Neural crest cell (in vitro differentiated cells): ENCODE measurements at regions not wholly inside any gene's neighbourhood (a gene's known extent, or its start where the extent isn't known, plus 50 kb on each side); places are given as distances from the start of the nearest gene placed in this dataset.

Experiments
- DNase-seq: peaks from one replicate; pipeline ENCODE4 v3.0.0; 2021; ENCODE audit warnings: low read depth, mixed read lengths, low spot score
- H3K27ac Mint-ChIP-seq: one replicate; pipeline ENCODE4 v1.8.0; 2021; ENCODE audit warnings: mild to moderate bottlenecking, mixed read lengths; ENCODE audit not compliant: unreplicated experiment
- H3K27me3 Mint-ChIP-seq: 2 replicates; pipeline ENCODE4 v1.8.0; 2021; ENCODE audit warnings: low read depth, mild to moderate bottlenecking, mixed read lengths
- H3K36me3 Mint-ChIP-seq: 2 replicates; pipeline ENCODE4 v1.8.0; 2021; ENCODE audit warnings: low read depth, mild to moderate bottlenecking, mixed read lengths
- H3K4me1 Mint-ChIP-seq: 2 replicates; pipeline ENCODE4 v1.8.0; 2021; ENCODE audit warnings: mixed read lengths
- H3K4me3 Mint-ChIP-seq: one replicate; pipeline ENCODE4 v1.8.0; 2021; ENCODE audit warnings: mild to moderate bottlenecking, mixed read lengths
- H3K9me3 Mint-ChIP-seq: 2 replicates; pipeline ENCODE4 v1.8.0; 2021; ENCODE audit warnings: mixed read lengths
- TF ChIP-seq, protein P1 (sequence below): fragments of 200-600 bp; sonication (generic); conservative IDR thresholded peaks from 2 replicates; pipeline ENCODE4 v1.5.0; 2021; ENCODE audit warnings: antibody characterized with exemption, mild to moderate bottlenecking

- Mint-ChIP-seq H3K27me3 (peaks cover 3% of the 10 kb centered on the region), H3K27ac (no peak overlapping the region), H3K4me3 (no peak overlapping the region), H3K4me1 (peaks cover 15% of the 10 kb centered on the region), H3K9me3 (peaks cover 6% of the 10 kb centered on the region), H3K36me3 (peaks cover 2% of the 10 kb centered on the region)
- TF ChIP-seq, protein P1, sequence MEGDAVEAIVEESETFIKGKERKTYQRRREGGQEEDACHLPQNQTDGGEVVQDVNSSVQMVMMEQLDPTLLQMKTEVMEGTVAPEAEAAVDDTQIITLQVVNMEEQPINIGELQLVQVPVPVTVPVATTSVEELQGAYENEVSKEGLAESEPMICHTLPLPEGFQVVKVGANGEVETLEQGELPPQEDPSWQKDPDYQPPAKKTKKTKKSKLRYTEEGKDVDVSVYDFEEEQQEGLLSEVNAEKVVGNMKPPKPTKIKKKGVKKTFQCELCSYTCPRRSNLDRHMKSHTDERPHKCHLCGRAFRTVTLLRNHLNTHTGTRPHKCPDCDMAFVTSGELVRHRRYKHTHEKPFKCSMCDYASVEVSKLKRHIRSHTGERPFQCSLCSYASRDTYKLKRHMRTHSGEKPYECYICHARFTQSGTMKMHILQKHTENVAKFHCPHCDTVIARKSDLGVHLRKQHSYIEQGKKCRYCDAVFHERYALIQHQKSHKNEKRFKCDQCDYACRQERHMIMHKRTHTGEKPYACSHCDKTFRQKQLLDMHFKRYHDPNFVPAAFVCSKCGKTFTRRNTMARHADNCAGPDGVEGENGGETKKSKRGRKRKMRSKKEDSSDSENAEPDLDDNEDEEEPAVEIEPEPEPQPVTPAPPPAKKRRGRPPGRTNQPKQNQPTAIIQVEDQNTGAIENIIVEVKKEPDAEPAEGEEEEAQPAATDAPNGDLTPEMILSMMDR = no peak
- no peak for DNase-seq
Observed at GRCh38 chr1:244271691-244272308, 179.9 kb downstream of the ADSS2 start.

DNA sequence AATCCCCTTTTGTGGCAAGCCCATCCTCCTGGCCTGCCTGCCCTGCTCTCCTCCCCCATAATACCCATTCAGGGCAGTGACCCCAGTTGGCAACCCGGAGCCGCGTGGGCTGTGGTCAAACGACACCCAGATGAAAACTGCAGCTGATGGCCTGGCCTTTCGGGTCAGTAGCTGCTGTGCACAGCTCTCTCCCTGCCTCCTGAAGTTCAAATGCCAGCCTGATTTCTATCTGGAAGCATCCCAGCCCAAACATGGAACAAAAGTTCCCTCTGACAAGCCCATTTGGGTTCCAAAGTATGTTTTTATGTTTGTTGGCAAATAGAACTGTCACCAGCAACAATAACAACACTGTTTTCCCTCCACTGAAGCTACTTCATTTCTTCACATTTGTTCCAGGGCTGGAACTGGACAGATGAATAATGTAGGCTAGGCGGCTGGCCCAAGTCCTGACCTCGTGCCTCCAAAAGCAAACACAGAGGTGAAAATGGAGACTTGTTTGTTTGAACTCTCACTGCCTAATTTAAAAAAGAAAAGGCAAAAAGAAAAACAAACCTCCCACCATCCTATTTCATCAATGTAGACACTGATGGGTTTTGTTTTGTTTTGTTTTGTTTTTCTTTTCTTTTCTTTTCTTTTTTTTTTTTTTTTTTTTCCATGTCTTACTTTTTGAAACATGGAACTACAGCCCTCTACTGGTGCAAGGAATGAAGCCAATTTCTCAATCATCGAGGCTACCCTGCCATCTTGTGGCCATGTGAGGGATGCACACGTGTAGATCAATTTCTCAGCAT lies 179.0 kb downstream of the ADSS2 start:
- Mint-ChIP-seq H3K9me3 (peaks cover 7% of the 10 kb centered on the region), H3K4me3 (no peak overlapping the region), H3K27ac (no peak overlapping the region), H3K27me3 (peaks cover 4% of the 10 kb centered on the region), H3K4me1 (peaks cover 15% of the 10 kb centered on the region), H3K36me3 (peaks cover 2% of the 10 kb centered on the region)
- peak; percentile 82 for DNase-seq
- TF ChIP-seq, protein P1 = peak; percentile 99

GRCh38 chr1:244273262-244273844 lies 178.4 kb downstream of the ADSS2 start:
- no peak for DNase-seq
- Mint-ChIP-seq H3K27ac (no peak overlapping the region), H3K27me3 (peaks cover 5% of the 10 kb centered on the region), H3K36me3 (peaks cover 2% of the 10 kb centered on the region), H3K4me1 (peaks cover 15% of the 10 kb centered on the region), H3K9me3 (peaks cover 10% of the 10 kb centered on the region), H3K4me3 (no peak overlapping the region)
- TF ChIP-seq, protein P1 = no peak

DNA sequence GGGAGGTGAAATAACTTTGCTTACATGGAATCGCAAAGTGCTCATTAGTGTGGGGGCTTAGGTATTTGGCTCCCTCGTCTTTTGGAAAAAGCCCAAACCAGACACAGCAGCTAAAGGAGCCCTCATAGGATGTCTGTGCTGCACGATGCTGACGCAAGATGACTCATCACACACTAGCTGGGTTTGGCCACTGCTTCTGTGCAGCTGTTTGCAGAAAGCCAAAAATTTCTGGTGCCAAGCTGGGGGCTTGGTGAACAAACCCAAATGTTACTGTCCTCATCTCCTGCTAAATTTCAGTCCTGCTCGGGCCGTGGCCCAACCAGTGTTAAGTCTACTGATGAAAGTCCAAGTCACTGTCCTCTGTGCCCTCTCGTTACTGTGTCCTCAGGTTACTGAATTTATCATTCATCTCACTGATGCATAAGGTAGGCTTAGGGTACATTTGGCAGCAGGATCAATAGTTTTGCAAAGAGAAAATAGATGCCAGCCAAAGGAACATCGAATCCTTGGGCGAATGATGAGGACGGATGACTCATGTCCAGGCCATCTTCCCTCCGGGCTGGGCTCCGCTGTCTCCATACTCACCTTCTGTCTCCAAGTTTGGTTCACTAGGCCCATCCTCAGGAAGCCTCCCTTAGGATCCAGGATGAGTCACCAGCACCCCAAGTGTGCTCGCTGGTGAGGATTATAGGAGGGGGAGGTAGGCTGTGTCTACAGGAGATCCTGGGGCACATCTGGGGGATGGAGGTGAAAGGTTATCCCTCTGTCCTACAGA lies 177.7 kb downstream of the ADSS2 start:
- peaks cover 10% of the 10 kb centered on the region for H3K9me3 Mint-ChIP-seq
- peaks cover 2% of the 10 kb centered on the region for H3K36me3 Mint-ChIP-seq
- no peak overlapping the region for H3K27ac Mint-ChIP-seq
- DNase-seq = no peak
- peaks cover 15% of the 10 kb centered on the region for H3K4me1 Mint-ChIP-seq
- H3K4me3 Mint-ChIP-seq = no peak overlapping the region
- TF ChIP-seq, protein P1 = no peak
- H3K27me3 Mint-ChIP-seq = peaks cover 5% of the 10 kb centered on the region

DNA sequence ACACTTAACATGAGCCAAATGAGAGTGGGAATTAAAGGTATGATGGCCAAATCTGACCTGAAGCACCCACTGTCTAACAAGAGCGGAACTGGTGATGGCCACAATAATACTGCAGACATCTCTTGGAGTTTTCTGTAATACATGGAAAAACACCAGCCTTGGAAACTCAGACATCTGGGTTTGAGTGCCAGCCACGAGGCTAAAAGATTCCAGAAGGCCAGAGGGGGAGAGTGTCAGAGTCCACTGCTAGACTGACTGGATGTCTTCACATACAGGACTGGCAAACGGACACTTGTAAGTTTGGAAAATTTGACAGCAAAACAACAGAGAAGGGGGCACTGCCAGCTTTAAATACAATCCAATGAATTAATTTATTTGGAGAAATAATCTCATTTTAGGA lies 175.1 kb downstream of the ADSS2 start:
- Mint-ChIP-seq H3K36me3 (no peaks in the 10 kb centered on the region), H3K27ac (no peak overlapping the region), H3K4me1 (peaks cover 15% of the 10 kb centered on the region), H3K9me3 (peaks cover 3% of the 10 kb centered on the region), H3K4me3 (no peak overlapping the region), H3K27me3 (peaks cover 5% of the 10 kb centered on the region)
- TF ChIP-seq, protein P1 = no peak
- no peak for DNase-seq
